NOMO-1 treated with DMSO at 0.1 percent for 48 hours (cell line): ENCODE measurements at regions not wholly inside any gene's neighbourhood (a gene's known extent, or its start where the extent isn't known, plus 50 kb on each side); places are given as distances from the start of the nearest gene placed in this dataset.
A peak's percentile ranks its signal among the peaks of the same experiment; 100 is the strongest.
"Not testable (repeated sequence)": the region's sequence is repeated elsewhere in the genome, so short reads cannot be mapped to it uniquely, and the experiment has no call there.

ENCODE experiments used
- DNase-seq: peaks from one replicate; lab custom pipeline; 2025; ENCODE audit not compliant: unreplicated experiment; lab: John Stamatoyannopoulos, UW

DNA sequence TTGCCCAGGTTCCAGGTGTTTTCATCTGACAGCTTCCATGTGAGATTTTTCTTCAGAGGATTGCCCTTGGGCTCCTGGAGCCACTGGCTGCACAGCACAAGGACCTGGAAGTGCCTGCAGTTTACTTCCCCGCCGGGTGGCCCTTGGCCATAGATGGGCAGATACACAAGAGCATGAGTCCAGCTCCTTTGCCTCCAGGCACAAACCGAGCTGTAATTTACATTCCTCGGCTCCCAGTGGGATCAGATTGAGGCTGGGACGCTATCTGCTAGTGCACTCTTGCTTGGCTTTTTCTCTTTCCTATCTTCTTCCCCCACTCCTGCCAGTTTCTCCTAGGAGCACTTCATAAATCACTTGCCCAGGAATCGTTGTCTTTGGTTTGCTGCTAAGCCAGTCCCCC is 85.4 kb upstream of the RALY start:
- no peak for DNase-seq

GRCh38 chr20:33908868-33909267 is 84.8 kb upstream of the RALY start:
- no peak for DNase-seq

- no peak for DNase-seq
These were observed 84.3 kb upstream of the RALY start for GRCh38 chr20:33909331-33909921.

GRCh38 chr20:33910056-33910455 is 83.7 kb upstream of the RALY start:
- no peak for DNase-seq

DNA sequence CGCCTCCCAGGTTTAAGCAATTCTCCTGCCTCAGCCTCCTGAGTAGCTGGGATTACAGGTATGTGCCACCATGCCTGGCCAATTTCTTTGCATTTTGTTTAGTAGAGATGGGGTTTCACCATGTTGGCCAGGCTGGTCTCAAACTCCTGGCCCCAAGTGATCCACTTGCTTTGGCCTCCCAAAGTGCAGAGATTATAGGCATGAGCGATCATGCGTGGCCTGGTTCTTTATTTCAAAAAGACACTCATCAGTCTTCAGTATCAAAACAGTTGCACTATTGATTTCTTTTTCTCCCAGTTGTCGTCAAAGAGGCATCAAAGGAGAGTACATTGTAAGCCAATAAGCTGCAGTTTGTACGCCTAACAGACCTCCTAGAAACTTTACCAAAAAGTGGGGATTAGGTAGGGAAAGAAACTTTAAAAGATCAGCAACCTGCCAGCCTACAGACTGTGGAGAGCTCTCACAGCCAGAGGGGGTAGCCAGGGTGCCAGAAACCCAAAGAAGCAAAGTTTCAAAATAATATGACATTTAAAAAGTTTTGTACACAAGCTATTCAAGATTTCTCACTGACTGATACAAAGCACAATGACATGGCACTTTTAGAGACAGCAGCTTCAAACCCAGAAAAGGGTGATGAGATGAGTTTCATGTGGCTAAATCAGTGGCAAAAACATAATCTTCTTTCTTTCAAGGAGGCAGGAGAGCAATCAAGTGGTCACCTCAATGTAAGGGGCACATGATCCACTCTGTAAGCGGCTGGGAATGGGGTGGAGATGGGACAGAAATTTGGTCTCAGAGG is 83.0 kb upstream of the RALY start:
- no peak for DNase-seq

DNA sequence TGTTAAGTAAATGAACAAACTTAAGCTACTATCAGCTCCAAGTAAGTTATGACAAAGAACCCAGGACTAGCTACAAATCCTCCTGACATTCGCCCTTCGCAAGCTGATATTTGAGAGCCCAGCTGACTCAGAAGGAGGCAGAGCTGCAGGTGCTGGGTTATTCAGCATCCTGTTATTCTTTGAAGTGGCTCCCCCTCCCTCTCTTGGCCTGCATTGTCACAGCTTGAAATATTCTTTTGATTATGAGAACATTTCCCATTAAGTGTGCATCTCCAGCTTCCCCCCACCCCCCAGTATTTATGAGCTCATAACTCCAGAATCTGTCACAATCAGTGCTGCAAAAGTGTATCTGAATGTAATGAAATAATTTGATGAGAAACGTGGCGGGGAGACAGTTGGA is 78.8 kb upstream of the RALY start:
- DNase-seq = no peak

DNA sequence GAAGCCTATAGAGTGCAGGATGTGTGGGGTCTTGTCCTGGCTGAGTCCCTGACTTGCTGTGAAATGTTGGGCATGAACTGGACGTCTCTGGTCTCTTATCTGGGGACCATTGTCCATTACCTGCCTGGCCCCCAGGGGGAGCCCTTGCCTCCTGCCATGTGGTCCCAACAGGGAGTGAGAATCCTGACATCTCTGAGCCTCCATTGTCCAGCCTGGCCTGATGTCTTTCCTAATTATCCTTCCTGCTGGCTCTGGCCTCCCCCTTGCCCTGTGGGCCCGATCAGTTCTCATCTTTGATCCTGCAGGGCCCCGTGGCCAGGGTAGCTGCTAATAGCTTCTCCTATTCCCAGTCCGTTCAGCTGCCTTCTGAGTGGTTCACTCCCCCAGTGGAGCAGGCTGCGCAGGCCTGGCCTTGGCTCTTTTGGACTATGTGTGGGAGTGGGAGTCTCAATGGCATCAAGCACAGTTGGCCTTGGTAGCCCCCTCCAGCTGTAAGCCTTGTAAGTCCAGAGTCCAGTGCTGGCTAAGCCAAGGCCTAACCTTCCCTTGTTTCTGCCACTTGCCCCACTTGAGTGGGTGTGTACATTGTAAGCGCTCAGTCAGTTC is 77.9 kb upstream of the RALY start:
- DNase-seq = no peak

- DNase-seq = no peak
These were observed 76.9 kb upstream of the RALY start for GRCh38 chr20:33916768-33917167.

- no peak for DNase-seq
These were observed 75.7 kb upstream of the RALY start for GRCh38 chr20:33917831-33918525.

- DNase-seq = no peak
These were observed 75.0 kb upstream of the RALY start for GRCh38 chr20:33918662-33919061.

DNA sequence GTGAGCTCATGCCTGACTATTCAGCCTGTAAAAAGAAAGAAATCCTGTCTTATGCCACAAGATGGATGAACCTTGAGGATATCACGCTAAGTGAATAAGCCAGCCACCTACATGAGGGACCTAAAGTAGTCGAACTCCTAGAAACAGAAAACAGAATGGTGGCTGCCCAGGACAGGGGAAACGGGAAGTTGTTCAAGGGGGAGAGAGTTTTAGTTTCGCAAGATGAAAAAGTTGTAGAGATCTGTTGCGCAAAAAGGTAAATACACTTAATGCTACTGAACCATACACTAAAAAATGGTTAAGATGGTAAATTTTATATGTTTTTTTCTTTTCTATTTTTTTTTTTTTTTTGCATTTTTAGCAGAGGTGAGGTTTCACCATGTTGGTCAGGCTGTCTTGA is 74.1 kb upstream of the RALY start:
- DNase-seq = peak; percentile 94

- DNase-seq = no peak
These were observed 71.5 kb upstream of the RALY start for GRCh38 chr20:33922224-33922623.

- DNase-seq = no peak
These were observed 70.0 kb upstream of the RALY start for GRCh38 chr20:33923740-33924139.

DNA sequence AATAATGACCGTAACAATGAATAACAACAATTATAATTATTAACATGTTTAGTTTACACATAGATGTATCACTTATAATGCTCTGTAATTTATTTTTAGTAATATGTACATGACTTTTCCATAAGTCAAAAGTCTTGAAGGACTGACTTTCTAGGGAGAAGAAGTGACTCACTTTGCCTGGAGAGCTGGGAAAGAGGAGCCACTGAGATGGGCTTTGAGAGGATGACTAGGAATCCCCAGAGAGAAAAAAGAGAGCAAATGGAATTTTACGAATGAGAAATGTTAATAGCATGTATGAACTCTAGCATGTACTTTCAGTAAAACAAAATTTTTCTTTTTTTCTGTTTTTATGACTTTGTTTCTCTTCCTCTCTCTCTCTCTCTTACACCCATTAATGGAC is 67.8 kb upstream of the RALY start:
- no peak for DNase-seq

DNA sequence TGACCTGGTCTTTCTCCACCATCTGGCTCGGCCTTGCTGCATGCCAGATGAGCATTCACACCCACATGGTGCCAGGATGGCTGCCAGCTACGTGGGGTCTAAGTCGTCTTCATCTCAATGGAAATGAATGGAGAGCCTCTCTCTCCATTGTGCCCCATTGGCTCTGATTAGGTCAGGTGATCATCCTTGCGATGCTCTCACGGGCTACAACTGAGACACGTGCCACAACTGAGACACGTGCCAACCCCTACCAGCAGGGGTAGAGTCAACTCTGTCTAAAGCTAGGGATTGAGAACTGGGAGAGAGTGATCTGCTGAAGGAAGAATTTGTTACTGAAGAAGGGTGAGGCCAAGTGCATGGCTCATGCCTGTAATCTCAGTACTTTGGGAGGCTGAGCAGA is 67.3 kb upstream of the RALY start:
- no peak for DNase-seq

GRCh38 chr20:33927724-33928123 is 66.0 kb upstream of the RALY start:
- DNase-seq = no peak

- no peak for DNase-seq
These were observed 63.8 kb upstream of the RALY start for GRCh38 chr20:33929917-33930316.

GRCh38 chr20:33933469-33933909 is 60.2 kb upstream of the RALY start:
- peak; percentile 55 for DNase-seq

- DNase-seq = no peak
These were observed 57.1 kb upstream of the RALY start for GRCh38 chr20:33936656-33937055.

DNA sequence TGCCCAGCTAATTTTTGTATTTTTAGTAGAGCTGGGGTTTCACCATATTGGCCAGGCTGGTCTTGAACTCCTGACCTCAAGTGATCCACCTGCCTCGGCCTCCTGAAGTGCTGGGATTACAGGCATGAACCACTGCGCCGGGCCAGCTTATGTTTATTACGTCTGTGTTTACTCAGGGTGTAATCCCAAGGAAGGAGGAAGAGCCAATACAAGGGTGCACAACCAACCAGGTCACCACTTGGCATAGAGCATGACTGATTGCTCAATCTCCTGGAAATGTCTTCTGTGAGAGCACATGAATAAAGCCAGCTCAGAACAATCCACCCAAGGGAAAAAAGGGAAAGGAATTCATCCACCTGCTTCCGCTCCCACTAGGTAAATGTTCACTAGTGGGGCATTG is 54.7 kb upstream of the RALY start:
- not testable (repeated sequence) for DNase-seq

GRCh38 chr20:33940666-33941065 is 53.0 kb upstream of the RALY start:
- DNase-seq = no peak
